ENCODE measurements at regions not wholly inside any gene's neighbourhood (a gene's known extent, or its start where the extent isn't known, plus 50 kb on each side); places are given as distances from the start of the nearest gene placed in this dataset.

DNA sequence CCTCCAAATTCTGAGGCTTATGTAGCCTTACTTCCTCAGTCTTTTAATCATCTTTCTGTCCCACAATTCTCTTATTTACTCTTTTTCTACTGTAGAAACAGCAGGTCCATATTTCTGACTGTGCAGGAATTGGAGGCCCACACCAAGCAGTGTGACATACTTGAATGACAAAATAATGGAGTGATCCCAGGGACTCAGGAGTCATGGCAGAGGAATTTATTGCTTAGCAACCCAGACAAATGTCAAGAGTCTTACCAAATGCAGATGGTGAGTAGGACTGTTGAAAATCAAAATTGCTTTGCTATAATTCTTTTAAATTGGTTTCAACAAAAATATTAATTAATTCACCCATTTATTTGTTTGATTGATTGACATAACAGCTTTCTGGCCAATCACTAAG is 59.9 kb downstream of the HTR1B start:
- Histone ChIP-seq H3K9me3 (ENCODE audit: low read depth, low read length) (no peaks in the 10 kb centered on the region), H3K4me3 (ENCODE audit: low read length) (no peak overlapping the region), H3K27me3 (ENCODE audit: insufficient read depth, low read length) (no peaks in the 10 kb centered on the region), H3K4me1 (ENCODE audit: insufficient read depth, low read length) (no peaks in the 10 kb centered on the region)

DNA sequence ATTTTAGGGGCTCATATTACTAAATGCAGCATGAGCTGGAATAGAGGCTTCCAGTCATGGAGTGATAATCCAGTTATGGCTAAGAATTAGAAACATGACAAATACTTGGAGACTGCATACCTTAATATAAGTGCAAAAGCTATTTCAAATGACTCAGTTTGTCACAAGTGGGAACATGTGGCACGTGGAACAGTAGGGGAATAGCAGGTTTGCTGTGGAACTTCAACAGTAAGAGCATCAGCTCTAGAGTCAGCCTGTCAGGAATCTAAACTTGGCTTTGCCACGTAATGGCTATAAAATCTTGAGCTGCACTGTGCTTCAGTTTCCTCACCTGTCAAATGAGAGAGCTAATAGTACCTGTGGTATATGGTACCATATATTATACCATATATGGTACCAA is 62.1 kb downstream of the HTR1B start:
- Histone ChIP-seq H3K9me3 (ENCODE audit: low read depth, low read length) (no peaks in the 10 kb centered on the region), H3K4me1 (ENCODE audit: insufficient read depth, low read length) (no peaks in the 10 kb centered on the region), H3K4me3 (ENCODE audit: low read length) (no peak overlapping the region), H3K27me3 (ENCODE audit: insufficient read depth, low read length) (no peaks in the 10 kb centered on the region)

DNA sequence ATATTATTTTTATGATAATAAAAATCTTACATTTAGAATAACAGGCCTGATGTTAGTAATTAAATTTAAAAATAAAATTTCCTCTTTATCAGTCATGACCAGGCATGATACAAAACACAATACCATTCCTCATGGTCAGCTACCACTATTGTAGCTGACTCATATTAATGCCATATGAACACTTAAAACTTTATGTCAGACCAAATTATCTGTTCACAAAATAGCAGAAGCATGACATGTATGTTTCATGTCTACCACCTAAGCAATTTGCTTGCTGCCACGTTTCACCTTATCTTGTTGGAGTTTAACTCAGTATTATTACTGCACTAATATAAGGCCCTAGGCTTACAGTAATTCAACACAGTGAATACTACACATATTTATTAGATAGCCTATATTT is 65.7 kb downstream of the HTR1B start:
- no peaks in the 10 kb centered on the region for H3K9me3 ChIP-seq (ENCODE audit: low read depth, low read length)
- H3K4me3 ChIP-seq (ENCODE audit: low read length) = no peak overlapping the region
- H3K27me3 ChIP-seq (ENCODE audit: insufficient read depth, low read length) = no peaks in the 10 kb centered on the region
- H3K4me1 ChIP-seq (ENCODE audit: insufficient read depth, low read length) = no peaks in the 10 kb centered on the region

GRCh38 chr6:77389402-77389801 is 73.9 kb downstream of the HTR1B start:
- Histone ChIP-seq H3K9me3 (ENCODE audit: low read depth, low read length) (no peaks in the 10 kb centered on the region), H3K27me3 (ENCODE audit: insufficient read depth, low read length) (no peaks in the 10 kb centered on the region)

GRCh38 chr6:77383026-77383425 is 80.3 kb downstream of the HTR1B start:
- H3K9me3 ChIP-seq (ENCODE audit: low read depth, low read length) = no peaks in the 10 kb centered on the region
- no peaks in the 10 kb centered on the region for H3K27me3 ChIP-seq (ENCODE audit: insufficient read depth, low read length)
- H3K4me1 ChIP-seq (ENCODE audit: insufficient read depth, low read length) = no peaks in the 10 kb centered on the region
- H3K4me3 ChIP-seq (ENCODE audit: low read length) = no peak overlapping the region

More at GRCh38 chr6:77389402-77389801, 73.9 kb downstream of the HTR1B start:
- no peaks in the 10 kb centered on the region for H3K4me1 ChIP-seq (ENCODE audit: insufficient read depth, low read length)
- no peak overlapping the region for H3K4me3 ChIP-seq (ENCODE audit: low read length)

- Histone ChIP-seq H3K4me3 (ENCODE audit: low read length) (no peak overlapping the region), H3K9me3 (ENCODE audit: low read depth, low read length) (no peaks in the 10 kb centered on the region), H3K4me1 (ENCODE audit: insufficient read depth, low read length) (no peaks in the 10 kb centered on the region), H3K27me3 (ENCODE audit: insufficient read depth, low read length) (no peaks in the 10 kb centered on the region)
Measured at GRCh38 chr6:77373955-77374354, 89.3 kb downstream of the HTR1B start.

- Histone ChIP-seq H3K9me3 (ENCODE audit: low read depth, low read length) (no peaks in the 10 kb centered on the region), H3K4me1 (ENCODE audit: insufficient read depth, low read length) (no peaks in the 10 kb centered on the region), H3K27me3 (ENCODE audit: insufficient read depth, low read length) (no peaks in the 10 kb centered on the region), H3K4me3 (ENCODE audit: low read length) (no peak overlapping the region)
Measured at GRCh38 chr6:77371748-77372147, 91.5 kb downstream of the HTR1B start.

- peak overlapping the region; percentile 21 for H3K4me3 ChIP-seq (ENCODE audit: low read length)
- no peaks in the 10 kb centered on the region for H3K9me3 ChIP-seq (ENCODE audit: low read depth, low read length)
- no peaks in the 10 kb centered on the region for H3K4me1 ChIP-seq (ENCODE audit: insufficient read depth, low read length)
- no peaks in the 10 kb centered on the region for H3K27me3 ChIP-seq (ENCODE audit: insufficient read depth, low read length)
Measured at GRCh38 chr6:77368660-77369313, 94.5 kb downstream of the HTR1B start.

DNA sequence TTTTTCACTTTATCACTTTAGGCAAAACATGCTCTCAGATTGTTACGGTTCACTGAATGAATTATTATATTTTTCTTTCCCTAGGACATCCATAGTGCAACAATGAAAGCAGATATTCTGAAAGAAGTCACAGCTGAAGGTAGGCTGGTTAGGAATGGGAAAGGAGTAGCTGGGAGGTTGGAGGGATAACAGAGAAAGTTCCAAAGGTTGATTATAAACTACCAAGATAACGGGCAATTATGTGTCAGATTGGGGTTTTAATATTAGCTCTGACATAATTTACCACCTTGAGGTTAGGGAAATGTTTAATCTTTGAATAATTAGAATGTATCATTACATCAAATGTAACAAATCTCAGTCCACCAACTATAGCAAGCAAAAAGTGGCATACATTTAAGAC is 96.5 kb downstream of the HTR1B start:
- Histone ChIP-seq H3K27me3 (ENCODE audit: insufficient read depth, low read length) (no peaks in the 10 kb centered on the region), H3K9me3 (ENCODE audit: low read depth, low read length) (no peaks in the 10 kb centered on the region), H3K4me1 (ENCODE audit: insufficient read depth, low read length) (no peaks in the 10 kb centered on the region), H3K4me3 (ENCODE audit: low read length) (no peak overlapping the region)

DNA sequence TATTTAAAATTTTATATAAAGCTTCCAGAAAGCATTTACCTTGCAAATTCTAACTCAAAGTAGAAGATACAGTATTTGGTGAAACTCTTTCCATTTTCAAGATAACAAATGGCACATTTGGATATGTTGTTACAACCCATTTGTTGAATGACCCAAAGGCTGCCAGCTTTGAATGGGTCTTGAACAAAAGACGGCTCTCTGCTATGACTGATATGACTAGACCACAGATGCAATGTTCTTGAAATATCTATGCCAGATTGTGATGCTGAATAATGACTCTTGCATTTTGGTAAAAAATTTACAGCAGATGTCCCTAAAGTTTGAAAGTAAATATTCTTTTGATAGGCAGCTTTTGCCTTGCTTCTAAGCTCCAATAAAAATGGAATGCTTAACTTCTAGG is 99.6 kb downstream of the HTR1B start:
- no peak overlapping the region for H3K4me3 ChIP-seq (ENCODE audit: low read length)
- no peaks in the 10 kb centered on the region for H3K4me1 ChIP-seq (ENCODE audit: insufficient read depth, low read length)
- H3K27me3 ChIP-seq (ENCODE audit: insufficient read depth, low read length) = no peaks in the 10 kb centered on the region
- no peaks in the 10 kb centered on the region for H3K9me3 ChIP-seq (ENCODE audit: low read depth, low read length)

DNA sequence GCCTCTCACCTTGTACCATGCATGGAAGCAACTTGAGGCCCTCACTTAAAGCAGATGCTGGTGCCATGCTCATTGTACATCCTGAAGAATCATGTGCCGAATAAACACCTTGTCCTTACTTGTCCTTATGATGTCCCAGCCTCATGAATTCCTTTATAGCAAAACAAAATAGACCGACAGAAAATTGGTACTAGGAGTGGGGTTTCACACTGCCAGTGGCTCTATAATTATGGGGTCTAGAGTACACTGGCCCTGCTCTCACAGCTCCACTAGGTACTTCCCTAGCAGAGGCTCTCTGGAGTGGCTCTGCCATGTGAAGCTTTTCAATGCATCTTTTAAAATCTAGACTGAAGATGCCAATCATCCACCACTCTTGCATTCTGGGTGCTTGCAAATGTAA is 101.2 kb downstream of the HTR1B start:
- Histone ChIP-seq H3K9me3 (ENCODE audit: low read depth, low read length) (no peaks in the 10 kb centered on the region), H3K4me3 (ENCODE audit: low read length) (no peak overlapping the region), H3K27me3 (ENCODE audit: insufficient read depth, low read length) (no peaks in the 10 kb centered on the region), H3K4me1 (ENCODE audit: insufficient read depth, low read length) (no peaks in the 10 kb centered on the region)

GRCh38 chr6:77361018-77361417 is 102.3 kb downstream of the HTR1B start:
- Histone ChIP-seq H3K4me1 (ENCODE audit: insufficient read depth, low read length) (no peaks in the 10 kb centered on the region), H3K9me3 (ENCODE audit: low read depth, low read length) (no peaks in the 10 kb centered on the region), H3K4me3 (ENCODE audit: low read length) (no peak overlapping the region), H3K27me3 (ENCODE audit: insufficient read depth, low read length) (no peaks in the 10 kb centered on the region)

DNA sequence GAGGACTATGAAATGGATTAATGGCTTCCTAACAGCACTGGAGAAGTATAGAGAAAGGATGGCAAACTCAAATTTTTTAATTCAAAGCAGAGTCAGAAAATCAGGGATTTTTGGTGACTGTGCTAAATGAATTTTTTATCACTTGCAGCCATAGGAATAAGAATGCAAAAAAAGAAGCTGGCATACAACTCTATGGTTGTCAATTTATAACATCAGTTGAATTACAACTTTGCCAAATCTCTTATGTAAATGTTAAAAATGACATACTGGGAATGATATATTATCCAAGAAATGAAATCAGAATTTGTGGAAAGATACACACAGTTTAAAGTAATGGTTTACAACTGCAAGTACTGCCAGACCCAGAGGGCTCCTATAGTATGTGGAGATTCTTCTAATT is 106.5 kb downstream of the HTR1B start:
- Histone ChIP-seq H3K4me3 (ENCODE audit: low read length) (no peak overlapping the region), H3K27me3 (ENCODE audit: insufficient read depth, low read length) (no peaks in the 10 kb centered on the region), H3K4me1 (ENCODE audit: insufficient read depth, low read length) (no peaks in the 10 kb centered on the region), H3K9me3 (ENCODE audit: low read depth, low read length) (no peaks in the 10 kb centered on the region)

DNA sequence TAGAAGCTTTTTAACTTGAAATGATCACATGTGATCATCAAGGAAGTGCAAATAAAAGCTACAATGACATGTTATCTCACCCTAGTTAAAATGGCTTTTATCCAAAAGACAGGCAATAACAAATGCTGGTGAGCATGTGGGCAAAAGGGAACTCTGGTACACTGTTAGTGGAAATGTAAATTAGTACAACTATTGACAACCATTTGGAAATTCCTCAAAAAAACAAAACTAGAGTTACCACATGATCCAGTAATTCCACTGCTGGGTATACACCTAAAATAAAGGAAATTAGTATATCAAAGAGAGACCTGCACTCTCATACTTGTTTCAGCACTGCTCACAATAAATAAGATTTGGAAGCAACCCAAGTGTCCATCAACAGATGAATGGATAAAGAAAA is 108.7 kb downstream of the HTR1B start:
- Histone ChIP-seq H3K9me3 (ENCODE audit: low read depth, low read length) (no peaks in the 10 kb centered on the region), H3K4me1 (ENCODE audit: insufficient read depth, low read length) (no peaks in the 10 kb centered on the region), H3K4me3 (ENCODE audit: low read length) (no peak overlapping the region), H3K27me3 (ENCODE audit: insufficient read depth, low read length) (no peaks in the 10 kb centered on the region)

DNA sequence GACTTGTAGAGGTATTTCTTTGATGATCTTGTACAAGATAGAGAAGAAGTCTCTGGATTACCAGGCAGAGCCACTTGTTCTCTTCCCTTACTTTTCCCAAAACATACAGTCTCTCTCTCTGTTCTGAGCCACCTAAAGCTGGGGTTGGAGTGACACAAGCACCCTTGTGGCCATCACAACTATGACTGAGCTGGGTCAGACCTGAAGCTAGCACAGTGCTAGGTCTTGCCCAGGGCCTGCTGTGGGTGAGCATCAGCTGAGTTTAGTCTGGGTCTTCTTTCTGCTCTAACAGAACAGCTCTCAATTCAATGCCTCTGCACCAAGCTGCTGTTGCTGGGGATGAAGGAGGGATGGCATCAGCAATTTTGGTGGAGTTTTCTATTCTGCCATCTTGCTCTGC is 110.2 kb downstream of the HTR1B start:
- no peak overlapping the region for H3K4me3 ChIP-seq (ENCODE audit: low read length)
- no peaks in the 10 kb centered on the region for H3K9me3 ChIP-seq (ENCODE audit: low read depth, low read length)

GRCh38 chr6:77341058-77341986 is 122.0 kb downstream of the HTR1B start:
- Histone ChIP-seq H3K4me3 (ENCODE audit: low read length) (no peak overlapping the region), H3K4me1 (ENCODE audit: insufficient read depth, low read length) (no peaks in the 10 kb centered on the region), H3K27me3 (ENCODE audit: insufficient read depth, low read length) (no peaks in the 10 kb centered on the region), H3K9me3 (ENCODE audit: low read depth, low read length) (no peaks in the 10 kb centered on the region)

More for the DNA sequence above, 110.2 kb downstream of the HTR1B start:
- Histone ChIP-seq H3K27me3 (ENCODE audit: insufficient read depth, low read length) (no peaks in the 10 kb centered on the region), H3K4me1 (ENCODE audit: insufficient read depth, low read length) (no peaks in the 10 kb centered on the region)

All from mononuclear cell (primary cell).